Activated naive CD8-positive, alpha-beta T cell treated with anti-CD3 and anti-CD28 coated beads, Interleukin-2, amount 50 U/mL, for 24 hours (primary cell): ENCODE measurements at regions not wholly inside any gene's neighbourhood (a gene's known extent, or its start where the extent isn't known, plus 50 kb on each side); places are given as distances from the start of the nearest gene placed in this dataset.

Experiments used
- ATAC-seq: fragments of 150-1000 bp; cut with Tn5 transposase; one replicate; pipeline ENCODE4 v1.10.0; 2021
- DNase-seq: peaks from one replicate; pipeline ENCODE4 v3.0.0; 2021
- H3K27ac Mint-ChIP-seq: one replicate; pipeline ENCODE4 v1.8.0; 2021; ENCODE audit warnings: mild to moderate bottlenecking, mixed read lengths
- H3K27me3 Mint-ChIP-seq: one replicate; pipeline ENCODE4 v1.8.0; 2021; ENCODE audit warnings: mixed read lengths
- H3K36me3 Mint-ChIP-seq: one replicate; pipeline ENCODE4 v1.8.0; 2021; ENCODE audit warnings: low read depth, mixed read lengths
- H3K4me1 Mint-ChIP-seq: one replicate; pipeline ENCODE4 v1.8.0; 2021; ENCODE audit warnings: mixed read lengths
- H3K4me3 Mint-ChIP-seq: one replicate; pipeline ENCODE4 v1.8.0; 2021; ENCODE audit warnings: mild to moderate bottlenecking, moderate library complexity, mixed read lengths
- H3K9me3 Mint-ChIP-seq: one replicate; pipeline ENCODE4 v1.8.0; 2021; ENCODE audit warnings: mixed read lengths

DNA sequence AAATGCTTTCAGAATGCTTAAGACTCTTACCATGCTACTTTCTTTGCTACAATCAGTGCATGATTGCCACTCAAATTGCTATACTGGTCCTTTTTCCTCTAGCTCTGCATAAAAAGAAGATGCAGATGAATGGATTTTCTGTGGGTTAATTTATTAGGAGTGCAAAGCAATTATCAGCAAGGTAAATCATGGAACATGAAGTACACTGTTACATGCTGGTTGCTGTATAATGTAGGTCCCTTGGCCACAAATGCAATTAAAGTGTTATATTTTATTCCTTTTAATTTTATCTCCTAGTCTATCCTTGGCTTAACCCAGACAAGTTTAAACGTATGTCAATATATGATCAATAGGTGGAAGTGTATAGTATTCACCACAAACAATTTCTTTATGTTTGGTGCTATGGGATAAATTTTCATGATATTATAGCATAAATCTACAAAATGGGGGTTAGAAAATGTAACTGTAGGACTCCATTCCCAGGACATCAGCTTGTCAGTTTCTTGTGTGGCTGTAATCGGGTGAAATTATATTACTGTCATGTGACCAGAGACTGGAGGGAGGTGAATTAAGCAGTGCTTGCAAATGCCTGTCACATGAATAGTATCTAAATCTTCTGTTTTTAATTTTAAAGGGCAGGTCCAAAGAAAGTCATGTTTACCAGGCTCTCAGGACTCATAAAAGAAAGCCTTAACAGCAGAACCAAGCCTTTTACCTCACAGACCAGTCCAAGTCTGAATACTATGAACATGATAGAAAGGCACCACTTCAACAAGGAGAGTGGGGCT, 176.9 kb upstream of the ID4 start:
- Mint-ChIP-seq H3K27ac (no peak overlapping the region), H3K4me1 (no peaks in the 10 kb centered on the region), H3K36me3 (no peaks in the 10 kb centered on the region), H3K27me3 (no peaks in the 10 kb centered on the region), H3K9me3 (peaks cover 5% of the 10 kb centered on the region), H3K4me3 (no peak overlapping the region)
- DNase-seq, result no peak
- no peak for ATAC-seq

DNA sequence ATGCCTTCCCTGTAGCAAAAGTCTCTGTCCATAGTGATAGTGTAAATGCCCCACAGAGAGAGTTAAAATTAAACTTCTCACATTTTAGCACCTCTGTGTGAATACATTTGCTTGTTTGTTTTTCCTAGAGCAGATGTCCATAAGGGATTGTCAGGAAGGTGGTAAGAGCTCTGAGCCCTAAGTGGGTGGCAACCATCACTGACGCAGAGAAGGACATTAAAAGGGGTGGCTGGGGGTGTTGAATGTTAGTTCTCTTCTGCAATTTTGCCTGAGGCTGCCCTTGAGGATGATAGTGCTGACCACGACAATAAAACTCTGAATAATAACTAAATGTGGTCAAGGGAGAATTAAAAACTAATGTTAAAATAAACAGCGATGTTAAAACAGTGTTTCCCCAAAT, 174.3 kb upstream of the ID4 start:
- Mint-ChIP-seq H3K4me1 (no peaks in the 10 kb centered on the region), H3K4me3 (no peak overlapping the region), H3K36me3 (no peaks in the 10 kb centered on the region), H3K27ac (no peak overlapping the region), H3K27me3 (no peaks in the 10 kb centered on the region), H3K9me3 (peaks cover 4% of the 10 kb centered on the region)
- DNase-seq (no peak), ATAC-seq (no peak)

DNA sequence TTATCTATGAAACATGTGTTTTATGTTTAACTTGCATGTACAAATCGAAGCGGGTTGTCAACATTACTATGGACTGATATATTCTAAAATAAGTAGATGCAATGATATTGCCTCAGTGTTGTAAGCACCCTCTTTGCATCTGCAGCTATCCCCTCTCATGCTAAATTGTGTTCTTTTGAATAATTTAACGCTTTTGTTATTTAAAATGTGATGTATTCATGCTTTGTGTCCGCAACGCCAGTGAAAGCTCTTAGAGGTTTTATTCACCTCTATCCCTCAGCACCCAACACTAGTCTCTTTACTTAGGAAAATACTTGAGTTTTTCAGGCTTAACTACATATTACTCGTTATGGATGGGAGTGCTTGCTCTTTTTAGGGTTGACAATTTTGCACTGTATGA, 173.7 kb upstream of the ID4 start:
- H3K9me3 Mint-ChIP-seq, result peaks cover 4% of the 10 kb centered on the region
- no peak for ATAC-seq
- DNase-seq, result no peak
- no peaks in the 10 kb centered on the region for H3K4me1 Mint-ChIP-seq
- no peaks in the 10 kb centered on the region for H3K27me3 Mint-ChIP-seq
- no peak overlapping the region for H3K27ac Mint-ChIP-seq
- H3K36me3 Mint-ChIP-seq, result no peaks in the 10 kb centered on the region
- H3K4me3 Mint-ChIP-seq, result no peak overlapping the region

DNA sequence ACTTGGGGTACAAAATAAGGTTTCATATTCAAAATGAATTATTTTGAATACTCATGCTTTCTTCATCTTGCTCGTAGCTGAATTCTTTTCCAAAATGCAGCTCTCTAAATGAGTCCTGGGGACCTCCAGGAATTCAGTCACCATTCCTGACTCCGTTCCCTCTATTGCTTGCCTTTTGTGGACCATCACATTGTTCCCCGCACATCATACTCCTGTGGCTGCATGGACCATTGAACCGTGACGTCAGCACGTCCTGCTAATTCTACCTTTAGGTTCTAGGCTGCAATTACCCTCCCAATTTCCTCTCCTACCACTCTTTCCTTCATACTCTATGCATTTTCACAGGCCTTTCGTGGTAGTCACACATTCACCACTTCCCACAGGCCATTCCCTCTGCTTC, 173.1 kb upstream of the ID4 start:
- ATAC-seq, result no peak
- no peak overlapping the region for H3K27ac Mint-ChIP-seq
- no peaks in the 10 kb centered on the region for H3K27me3 Mint-ChIP-seq
- H3K36me3 Mint-ChIP-seq, result no peaks in the 10 kb centered on the region
- no peaks in the 10 kb centered on the region for H3K4me1 Mint-ChIP-seq
- H3K4me3 Mint-ChIP-seq, result no peak overlapping the region
- peaks cover 4% of the 10 kb centered on the region for H3K9me3 Mint-ChIP-seq
- no peak for DNase-seq

DNA sequence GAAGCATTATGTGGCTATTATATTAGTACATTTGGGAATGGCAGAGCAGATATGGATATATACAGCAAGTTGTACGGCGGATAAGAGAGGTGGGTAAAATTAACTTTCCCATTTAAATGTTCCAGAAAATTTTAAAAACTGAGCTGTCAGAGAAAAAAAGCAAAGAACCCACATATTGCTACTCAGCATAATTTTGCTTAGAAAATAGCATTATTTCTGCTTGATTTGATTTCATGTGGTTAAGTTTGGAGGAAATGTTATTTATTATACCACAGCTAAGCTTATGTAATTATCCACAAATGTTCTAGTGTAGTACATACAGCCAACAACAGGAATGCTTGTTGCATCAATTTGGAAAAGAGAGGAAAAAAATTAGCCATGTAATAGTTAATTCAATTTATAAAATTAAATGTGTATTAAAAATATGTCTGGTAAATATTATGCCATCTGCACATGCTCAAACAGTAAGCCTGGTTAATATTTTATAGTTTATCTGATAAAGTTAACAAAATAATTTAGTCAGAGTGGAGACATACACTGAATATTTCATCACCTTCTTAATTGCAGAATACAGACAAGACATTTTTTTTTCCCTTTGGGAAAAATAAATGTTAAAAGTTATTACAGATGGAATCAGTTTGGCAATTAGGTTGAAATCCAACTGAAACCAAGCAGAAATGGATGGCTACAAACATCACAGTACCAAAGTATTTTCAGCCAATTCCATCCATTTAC, 172.1 kb upstream of the ID4 start:
- ATAC-seq (no peak), DNase-seq (no peak)
- Mint-ChIP-seq H3K9me3 (peaks cover 8% of the 10 kb centered on the region), H3K4me1 (no peaks in the 10 kb centered on the region), H3K27me3 (no peaks in the 10 kb centered on the region), H3K36me3 (no peaks in the 10 kb centered on the region), H3K4me3 (no peak overlapping the region), H3K27ac (no peak overlapping the region)

DNA sequence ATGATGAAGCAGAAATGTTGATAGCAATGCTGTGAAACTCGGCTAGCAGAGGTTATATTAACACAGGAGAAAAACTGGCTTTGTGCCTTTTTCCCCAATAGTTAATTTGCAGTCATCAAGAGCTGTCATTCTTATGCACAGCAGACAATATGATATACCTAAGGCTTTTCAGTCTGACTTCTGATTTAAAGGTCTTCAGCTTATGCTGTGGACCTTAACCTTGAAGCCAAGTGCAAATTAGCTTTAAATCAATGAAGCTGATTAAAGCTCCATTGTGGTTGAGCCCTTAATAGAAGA, 171.6 kb upstream of the ID4 start:
- no peaks in the 10 kb centered on the region for H3K27me3 Mint-ChIP-seq
- H3K4me3 Mint-ChIP-seq, result no peak overlapping the region
- no peak for ATAC-seq
- H3K36me3 Mint-ChIP-seq, result no peaks in the 10 kb centered on the region
- no peaks in the 10 kb centered on the region for H3K4me1 Mint-ChIP-seq
- DNase-seq, result no peak
- peaks cover 11% of the 10 kb centered on the region for H3K9me3 Mint-ChIP-seq
- H3K27ac Mint-ChIP-seq, result no peak overlapping the region

DNA sequence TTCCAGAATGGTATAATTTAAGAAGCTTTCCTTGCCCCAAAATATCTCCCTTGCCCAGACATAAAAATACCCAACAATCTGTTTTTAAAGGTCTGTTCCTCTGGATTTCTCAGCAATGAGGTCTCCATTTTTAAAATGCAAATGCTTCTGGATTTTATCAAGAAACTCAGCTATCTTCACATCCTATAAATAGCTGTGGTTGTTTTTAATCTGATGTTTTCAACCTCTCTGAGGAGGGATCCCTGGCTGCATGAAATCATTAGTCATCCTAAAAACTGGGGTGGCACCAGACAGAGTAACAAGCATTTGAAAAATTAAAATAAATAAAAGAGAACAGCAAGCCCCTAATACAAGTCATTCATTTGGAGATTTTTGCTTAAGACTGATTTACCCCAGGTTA, 168.5 kb upstream of the ID4 start:
- no peaks in the 10 kb centered on the region for H3K36me3 Mint-ChIP-seq
- H3K4me3 Mint-ChIP-seq, result no peak overlapping the region
- H3K27me3 Mint-ChIP-seq, result no peaks in the 10 kb centered on the region
- H3K9me3 Mint-ChIP-seq, result peaks cover 11% of the 10 kb centered on the region
- ATAC-seq (no peak), DNase-seq (no peak)
- no peaks in the 10 kb centered on the region for H3K4me1 Mint-ChIP-seq
- no peak overlapping the region for H3K27ac Mint-ChIP-seq

DNA sequence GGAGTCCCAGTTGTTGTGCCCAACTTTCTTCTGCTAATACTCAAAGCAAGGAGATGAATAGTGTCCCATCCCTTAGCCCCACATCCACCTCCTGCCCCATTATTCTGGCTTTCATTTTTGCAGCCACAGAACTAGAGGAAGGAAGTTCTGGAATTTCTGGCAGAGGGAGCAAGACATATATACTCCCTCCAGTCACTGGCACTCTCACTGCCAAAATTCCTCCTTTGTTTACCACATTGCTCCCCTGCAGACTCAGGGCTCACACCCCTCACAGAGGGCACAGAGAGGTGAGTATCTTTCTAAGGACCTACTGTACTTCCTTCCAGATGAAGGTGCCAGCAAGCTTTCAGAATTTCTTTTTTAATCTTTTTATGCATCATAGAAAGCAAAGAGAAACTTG, 168.0 kb upstream of the ID4 start:
- H3K4me3 Mint-ChIP-seq, result no peak overlapping the region
- DNase-seq (no peak), ATAC-seq (no peak)
- no peaks in the 10 kb centered on the region for H3K4me1 Mint-ChIP-seq
- no peaks in the 10 kb centered on the region for H3K36me3 Mint-ChIP-seq
- H3K27me3 Mint-ChIP-seq, result no peaks in the 10 kb centered on the region
- H3K27ac Mint-ChIP-seq, result no peak overlapping the region
- peaks cover 11% of the 10 kb centered on the region for H3K9me3 Mint-ChIP-seq

DNA sequence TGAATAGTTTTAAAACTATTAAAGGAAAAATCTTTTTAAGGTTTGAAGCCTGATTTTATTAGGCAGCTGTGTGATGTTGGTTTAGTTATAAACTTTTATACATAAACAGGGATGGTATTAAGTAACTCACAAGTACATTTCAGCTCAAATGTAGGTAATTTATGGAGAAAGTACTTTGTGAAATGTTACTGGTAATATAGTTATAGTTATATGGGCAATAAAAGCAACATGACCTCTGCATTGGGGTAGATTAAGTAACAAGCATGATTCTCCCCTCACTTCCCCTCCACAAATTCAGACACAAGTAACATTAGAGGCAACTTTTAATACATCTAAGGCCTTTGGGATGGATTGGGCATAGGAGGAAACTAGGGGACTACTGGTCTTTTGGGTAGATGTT, 154.3 kb upstream of the ID4 start:
- Mint-ChIP-seq H3K4me1 (no peaks in the 10 kb centered on the region), H3K36me3 (no peaks in the 10 kb centered on the region), H3K27me3 (no peaks in the 10 kb centered on the region), H3K27ac (no peak overlapping the region), H3K9me3 (peaks cover 4% of the 10 kb centered on the region), H3K4me3 (no peak overlapping the region)
- DNase-seq (no peak), ATAC-seq (no peak)

DNA sequence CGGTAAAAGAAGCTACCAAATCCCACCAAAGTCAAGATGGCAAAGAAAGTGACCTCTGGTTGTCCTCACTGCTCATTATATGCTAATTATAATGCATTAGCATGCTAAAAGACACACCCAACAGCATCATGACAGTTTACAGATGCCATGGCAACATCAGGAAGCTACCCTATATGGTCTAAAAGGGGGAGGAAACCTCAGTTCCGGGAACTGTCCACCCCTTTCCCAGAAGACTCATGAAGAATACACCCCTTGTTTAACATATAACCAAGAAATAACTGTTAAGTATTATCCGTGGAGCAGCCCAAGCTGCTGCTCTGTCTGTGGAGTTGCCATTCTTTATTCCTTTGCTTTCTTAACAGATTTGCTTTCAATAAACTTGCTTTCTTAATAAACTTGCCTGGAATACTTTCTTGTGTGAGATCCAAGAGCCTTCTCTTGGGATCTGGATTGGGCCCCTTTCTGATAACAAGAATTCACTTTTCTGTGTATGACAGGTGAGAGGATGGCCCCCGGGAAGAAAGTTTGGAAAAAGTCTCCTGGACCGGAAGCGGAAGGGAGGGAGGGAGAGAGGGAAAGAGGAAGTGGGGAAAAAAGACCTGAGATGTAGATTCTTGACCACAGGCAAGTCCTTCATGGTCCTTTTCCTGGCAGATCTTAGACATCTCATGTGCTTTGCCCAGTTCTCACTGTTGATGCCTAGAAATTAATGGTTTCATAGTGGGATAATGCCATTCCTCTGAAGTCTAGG, 146.7 kb upstream of the ID4 start:
- H3K27me3 Mint-ChIP-seq, result peaks cover 28% of the 10 kb centered on the region
- DNase-seq (no peak), ATAC-seq (no peak)
- H3K4me3 Mint-ChIP-seq, result no peak overlapping the region
- no peak overlapping the region for H3K27ac Mint-ChIP-seq
- H3K36me3 Mint-ChIP-seq, result no peaks in the 10 kb centered on the region
- H3K9me3 Mint-ChIP-seq, result no peaks in the 10 kb centered on the region
- no peaks in the 10 kb centered on the region for H3K4me1 Mint-ChIP-seq

DNA sequence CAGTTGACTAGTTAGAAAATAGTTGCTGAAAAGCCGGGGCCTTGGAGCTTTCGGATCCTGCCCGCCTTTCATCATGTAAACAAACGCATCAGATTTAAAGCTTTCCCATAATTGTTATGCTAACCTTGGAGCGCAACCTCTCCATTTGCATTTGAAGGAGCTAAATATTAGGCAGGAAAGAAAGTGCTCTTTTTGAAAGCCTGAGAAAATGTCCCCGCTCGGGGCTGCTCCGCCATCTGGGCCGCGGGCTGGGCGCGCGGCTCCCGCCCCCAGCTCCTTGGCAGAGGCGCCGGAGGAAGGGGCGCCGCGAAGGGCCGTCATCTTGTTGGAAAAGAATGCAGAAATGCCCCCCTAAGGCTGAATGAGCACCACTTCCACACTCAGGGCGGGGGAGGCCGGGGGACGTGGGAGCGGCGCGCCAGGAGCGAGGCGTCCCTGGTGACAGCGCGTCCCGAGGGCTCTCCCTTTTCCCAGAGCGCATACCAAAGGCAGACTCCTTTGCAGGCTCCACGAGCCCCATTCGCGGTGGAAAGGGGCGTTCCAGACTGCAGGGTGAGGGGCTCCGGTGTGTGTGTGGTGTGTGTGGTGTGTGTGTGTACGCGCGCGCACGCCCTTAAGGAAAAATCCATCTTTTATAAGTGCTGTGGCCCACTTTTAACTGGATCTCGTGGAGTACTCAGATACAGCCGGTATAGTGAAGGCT, 145.6 kb upstream of the ID4 start:
- no peaks in the 10 kb centered on the region for H3K36me3 Mint-ChIP-seq
- ATAC-seq, result no peak
- no peaks in the 10 kb centered on the region for H3K4me1 Mint-ChIP-seq
- H3K27me3 Mint-ChIP-seq, result peaks cover 28% of the 10 kb centered on the region
- no peaks in the 10 kb centered on the region for H3K9me3 Mint-ChIP-seq
- DNase-seq, result no peak
- H3K27ac Mint-ChIP-seq, result no peak overlapping the region
- H3K4me3 Mint-ChIP-seq, result no peak overlapping the region

DNA sequence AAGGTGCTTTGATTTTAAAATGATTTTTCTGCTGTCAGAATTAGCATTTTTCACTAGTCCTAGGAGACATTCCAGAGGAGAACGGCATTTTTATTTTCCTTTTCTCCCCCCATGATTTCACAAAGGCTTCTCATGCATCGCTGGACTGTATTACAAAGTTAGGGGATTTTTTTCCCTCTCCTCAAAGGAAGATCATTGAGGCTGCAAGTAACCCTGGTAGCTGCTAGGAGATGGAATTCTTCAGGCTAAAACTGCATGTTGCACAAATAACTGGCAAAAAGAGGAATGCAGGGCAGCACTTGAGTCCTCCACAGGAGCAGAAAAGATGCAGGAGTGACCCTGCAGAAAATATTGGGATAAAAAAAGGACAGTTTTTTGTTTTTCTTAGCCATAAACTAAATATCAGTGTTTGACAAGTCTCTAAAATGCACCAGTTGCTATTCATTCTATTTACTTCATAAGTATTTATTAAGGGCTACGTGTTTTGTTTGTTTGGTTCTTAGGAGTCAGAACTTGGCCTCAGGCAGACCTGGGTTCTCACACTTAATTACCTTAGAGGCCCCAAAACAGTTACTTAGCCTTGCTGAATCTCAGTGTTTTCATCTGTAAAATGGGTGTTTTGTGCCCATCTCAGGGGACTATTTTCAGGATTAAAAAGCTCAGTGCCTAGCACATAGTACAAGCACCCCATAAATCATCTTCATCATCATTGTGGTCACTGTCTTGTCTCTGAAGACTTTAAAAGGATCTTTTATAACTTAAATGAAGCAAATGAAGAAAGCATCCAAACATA, 144.5 kb upstream of the ID4 start:
- Mint-ChIP-seq H3K27ac (no peak overlapping the region), H3K27me3 (peaks cover 28% of the 10 kb centered on the region), H3K9me3 (no peaks in the 10 kb centered on the region), H3K4me1 (no peaks in the 10 kb centered on the region), H3K4me3 (no peak overlapping the region), H3K36me3 (no peaks in the 10 kb centered on the region)
- ATAC-seq (no peak), DNase-seq (no peak)

DNA sequence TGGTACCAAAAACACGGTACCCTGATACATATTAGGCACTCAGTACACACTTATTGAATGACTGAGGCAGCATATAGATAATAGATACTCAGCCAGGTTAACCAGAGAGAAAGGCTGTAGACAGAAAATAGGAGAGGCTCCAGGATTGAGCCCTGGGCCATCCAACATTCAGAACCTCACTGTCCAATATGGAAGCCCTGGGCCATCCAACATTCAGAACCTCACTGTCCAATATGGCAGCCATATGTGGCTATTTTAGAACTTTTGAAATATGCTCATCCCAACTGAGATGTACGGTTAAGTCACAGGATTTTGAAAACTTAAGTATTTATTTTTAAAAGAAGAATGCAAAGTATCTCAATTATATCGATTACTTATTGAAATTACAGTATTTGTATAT, 142.5 kb upstream of the ID4 start:
- Mint-ChIP-seq H3K9me3 (peaks cover 8% of the 10 kb centered on the region), H3K27ac (no peak overlapping the region), H3K4me1 (no peaks in the 10 kb centered on the region), H3K4me3 (no peak overlapping the region), H3K27me3 (peaks cover 28% of the 10 kb centered on the region), H3K36me3 (no peaks in the 10 kb centered on the region)
- DNase-seq (no peak), ATAC-seq (no peak)

DNA sequence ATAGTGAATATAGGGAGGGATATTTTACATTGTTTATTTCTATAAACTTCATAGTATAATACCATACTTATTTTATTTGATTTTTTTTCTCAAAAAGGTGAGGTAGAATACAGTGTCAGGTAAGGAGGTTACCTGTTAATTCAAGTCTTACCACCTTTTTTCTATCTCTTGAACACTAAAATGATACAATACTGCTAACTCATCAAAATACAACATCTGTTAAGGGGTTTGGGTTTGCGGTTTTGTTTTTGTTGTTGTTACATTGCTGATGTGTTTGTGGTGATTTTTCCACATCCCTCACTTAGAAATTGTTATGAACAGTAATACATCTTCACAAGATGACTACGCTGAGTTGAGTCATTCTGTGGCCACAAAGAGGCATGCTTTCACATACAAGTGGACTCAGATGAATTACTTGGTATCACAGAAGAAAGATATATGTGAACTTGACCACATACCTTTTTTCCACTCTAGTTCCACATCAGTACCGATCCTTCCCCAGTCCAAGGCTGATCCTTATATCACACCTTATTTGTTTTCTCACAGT, 139.4 kb upstream of the ID4 start:
- DNase-seq, result no peak
- Mint-ChIP-seq H3K27ac (no peak overlapping the region), H3K9me3 (peaks cover 8% of the 10 kb centered on the region), H3K4me1 (no peaks in the 10 kb centered on the region), H3K36me3 (no peaks in the 10 kb centered on the region), H3K4me3 (no peak overlapping the region), H3K27me3 (peaks cover 8% of the 10 kb centered on the region)
- no peak for ATAC-seq
